UCSD-AML1 (cell line): ENCODE measurements at regions not wholly inside any gene's neighbourhood (a gene's known extent, or its start where the extent isn't known, plus 50 kb on each side); places are given as distances from the start of the nearest gene placed in this dataset.

Experiments used
- DNase-seq: peaks from one replicate; lab custom pipeline; 2025; ENCODE audit not compliant: unreplicated experiment; lab: John Stamatoyannopoulos, UW

GRCh38 chr22:49298834-49299750, 528.6 kb downstream of the BRD1 start:
- no peak for DNase-seq

GRCh38 chr22:49297871-49298721, 529.6 kb downstream of the BRD1 start:
- no peak for DNase-seq

- DNase-seq = no peak
Measured at GRCh38 chr22:49297286-49297870, 530.3 kb downstream of the BRD1 start.

- DNase-seq = no peak
Measured at GRCh38 chr22:49296561-49296960, 531.1 kb downstream of the BRD1 start.

- DNase-seq = no peak
Measured at GRCh38 chr22:49295851-49296560, 531.7 kb downstream of the BRD1 start.

- DNase-seq = no peak
Measured at GRCh38 chr22:49295465-49295743, 532.3 kb downstream of the BRD1 start.

- DNase-seq = no peak
Measured at GRCh38 chr22:49294656-49295464, 532.8 kb downstream of the BRD1 start.

- no peak for DNase-seq
Measured at GRCh38 chr22:49292909-49293308, 534.8 kb downstream of the BRD1 start.

GRCh38 chr22:49291781-49292180, 535.9 kb downstream of the BRD1 start:
- DNase-seq = no peak

- DNase-seq = no peak
Measured at GRCh38 chr22:49291169-49291568, 536.5 kb downstream of the BRD1 start.

GRCh38 chr22:49290711-49291110, 537.0 kb downstream of the BRD1 start:
- no peak for DNase-seq

- DNase-seq = no peak
Measured at GRCh38 chr22:49289822-49290679, 537.6 kb downstream of the BRD1 start.

- DNase-seq = no peak
Measured at GRCh38 chr22:49286181-49286760, 541.4 kb downstream of the BRD1 start.

GRCh38 chr22:49284931-49285330, 542.7 kb downstream of the BRD1 start:
- DNase-seq = no peak

- DNase-seq = no peak
Measured at GRCh38 chr22:49284056-49284784, 543.5 kb downstream of the BRD1 start.

- no peak for DNase-seq
Measured at GRCh38 chr22:49282596-49282995, 545.1 kb downstream of the BRD1 start.

GRCh38 chr22:49281467-49282340, 546.0 kb downstream of the BRD1 start:
- DNase-seq = no peak
